ENCODE measurements at regions not wholly inside any gene's neighbourhood (a gene's known extent, or its start where the extent isn't known, plus 50 kb on each side); places are given as distances from the start of the nearest gene placed in this dataset.
"Not testable (repeated sequence)": the region's sequence is repeated elsewhere in the genome, so short reads cannot be mapped to it uniquely, and the experiment has no call there.

- no peak for DNase-seq (ENCODE audit: low spot score)
These were observed 80.7 kb upstream of the LRPAP1 start for GRCh38 chr4:3612934-3613333.

GRCh38 chr4:3612281-3612680, 80.1 kb upstream of the LRPAP1 start:
- no peak for DNase-seq (ENCODE audit: low spot score)

- DNase-seq (ENCODE audit: low spot score) = no peak
These were observed 79.6 kb upstream of the LRPAP1 start for GRCh38 chr4:3611778-3612177.

GRCh38 chr4:3610851-3611250, 78.6 kb upstream of the LRPAP1 start:
- not testable (repeated sequence) for DNase-seq (ENCODE audit: low spot score)

GRCh38 chr4:3609905-3610304, 77.7 kb upstream of the LRPAP1 start:
- not testable (repeated sequence) for DNase-seq (ENCODE audit: low spot score)

- no peak for DNase-seq (ENCODE audit: low spot score)
These were observed 75.7 kb upstream of the LRPAP1 start for GRCh38 chr4:3607690-3608552.

- not testable (repeated sequence) for DNase-seq (ENCODE audit: low spot score)
These were observed 74.6 kb upstream of the LRPAP1 start for GRCh38 chr4:3606850-3607249.

- not testable (repeated sequence) for DNase-seq (ENCODE audit: low spot score)
These were observed 74.0 kb upstream of the LRPAP1 start for GRCh38 chr4:3606271-3606670.

GRCh38 chr4:3605491-3605890, 73.3 kb upstream of the LRPAP1 start:
- DNase-seq (ENCODE audit: low spot score) = no peak

- DNase-seq (ENCODE audit: low spot score) = not testable (repeated sequence)
These were observed 70.8 kb upstream of the LRPAP1 start for GRCh38 chr4:3602886-3603645.

- no peak for DNase-seq (ENCODE audit: low spot score)
These were observed 69.8 kb upstream of the LRPAP1 start for GRCh38 chr4:3601992-3602391.

- not testable (repeated sequence) for DNase-seq (ENCODE audit: low spot score)
These were observed 69.0 kb upstream of the LRPAP1 start for GRCh38 chr4:3601108-3601690.

- no peak for DNase-seq (ENCODE audit: low spot score)
These were observed 67.7 kb upstream of the LRPAP1 start for GRCh38 chr4:3599951-3600350.

- no peak for DNase-seq (ENCODE audit: low spot score)
These were observed 66.5 kb upstream of the LRPAP1 start for GRCh38 chr4:3598695-3599227.

GRCh38 chr4:3597896-3598505, 65.8 kb upstream of the LRPAP1 start:
- not testable (repeated sequence) for DNase-seq (ENCODE audit: low spot score)

GRCh38 chr4:3596957-3597733, 64.9 kb upstream of the LRPAP1 start:
- DNase-seq (ENCODE audit: low spot score) = not testable (repeated sequence)

GRCh38 chr4:3595627-3596291, 63.5 kb upstream of the LRPAP1 start:
- not testable (repeated sequence) for DNase-seq (ENCODE audit: low spot score)

- DNase-seq (ENCODE audit: low spot score) = not testable (repeated sequence)
These were observed 62.5 kb upstream of the LRPAP1 start for GRCh38 chr4:3594751-3595150.

- DNase-seq (ENCODE audit: low spot score) = not testable (repeated sequence)
These were observed 58.0 kb upstream of the LRPAP1 start for GRCh38 chr4:3589946-3590924.

Measured in pons (tissue), 1 donor.